RCC 7860 (cell line): ENCODE measurements at regions not wholly inside any gene's neighbourhood (a gene's known extent, or its start where the extent isn't known, plus 50 kb on each side); places are given as distances from the start of the nearest gene placed in this dataset.

Source experiments
- DNase-seq: peaks from one replicate; pipeline ENCODE4 v3.0.0-alpha.2; 2015; ENCODE audit warnings: low spot score
- FAIRE-seq: peaks from 2 replicates; lab custom pipeline; 2012; peaks lifted over from hg19 to GRCh38; lab: Jason Lieb, UNC

GRCh38 chr6:157755746-157756411 is 67.2 kb upstream of the SNX9 start:
- DNase-seq, result no peak
- no peak for FAIRE-seq

GRCh38 chr6:157756708-157757429 is 66.2 kb upstream of the SNX9 start:
- FAIRE-seq (peak; percentile 10), DNase-seq (peak; percentile 65)

DNA sequence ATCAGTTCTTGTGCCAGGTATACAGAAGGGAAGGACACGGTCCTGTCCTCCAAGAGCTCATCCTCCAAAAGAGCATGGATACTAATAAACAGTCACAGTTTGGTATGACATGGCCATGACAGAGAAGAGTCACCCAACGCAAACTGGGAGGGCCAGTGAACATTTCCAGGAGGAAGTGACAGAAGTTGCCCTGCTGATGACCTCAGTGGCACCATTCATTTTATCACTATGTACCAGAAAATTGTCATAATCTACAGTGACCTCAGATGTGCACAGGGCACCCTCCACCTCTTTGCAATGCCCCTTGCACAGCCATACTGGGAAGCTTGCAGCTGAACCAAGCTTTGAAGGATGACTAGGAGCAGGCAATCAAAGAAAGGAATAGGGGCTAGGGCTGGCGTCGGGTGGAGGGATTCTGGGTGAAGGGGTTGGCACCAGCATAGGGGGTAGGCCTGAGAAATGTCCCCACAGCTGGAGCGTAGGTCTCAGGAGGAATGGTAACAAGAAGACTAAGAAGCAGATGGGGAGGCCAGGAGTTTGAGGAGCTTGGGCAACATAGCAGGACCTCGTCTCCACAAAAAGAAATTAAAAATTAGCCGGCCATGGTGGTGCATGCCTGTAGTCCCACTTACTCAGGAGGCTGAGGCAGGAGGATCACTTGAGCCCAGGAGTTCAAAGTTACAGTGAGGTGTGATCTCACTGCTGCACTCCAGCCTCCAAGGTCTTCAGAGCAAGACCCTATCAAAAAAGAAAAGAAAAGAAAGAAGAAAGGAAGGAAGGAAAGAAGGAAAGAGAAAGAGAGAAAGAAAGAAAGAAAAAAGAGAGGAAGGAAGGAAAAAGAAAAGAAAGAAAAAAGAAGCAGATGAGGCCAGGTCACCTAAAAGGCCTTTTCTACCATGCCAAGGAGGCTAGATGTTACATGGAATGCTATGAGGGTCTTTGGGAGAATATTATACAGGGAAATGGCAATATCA is 65.3 kb upstream of the SNX9 start:
- DNase-seq, result no peak
- no peak for FAIRE-seq

DNA sequence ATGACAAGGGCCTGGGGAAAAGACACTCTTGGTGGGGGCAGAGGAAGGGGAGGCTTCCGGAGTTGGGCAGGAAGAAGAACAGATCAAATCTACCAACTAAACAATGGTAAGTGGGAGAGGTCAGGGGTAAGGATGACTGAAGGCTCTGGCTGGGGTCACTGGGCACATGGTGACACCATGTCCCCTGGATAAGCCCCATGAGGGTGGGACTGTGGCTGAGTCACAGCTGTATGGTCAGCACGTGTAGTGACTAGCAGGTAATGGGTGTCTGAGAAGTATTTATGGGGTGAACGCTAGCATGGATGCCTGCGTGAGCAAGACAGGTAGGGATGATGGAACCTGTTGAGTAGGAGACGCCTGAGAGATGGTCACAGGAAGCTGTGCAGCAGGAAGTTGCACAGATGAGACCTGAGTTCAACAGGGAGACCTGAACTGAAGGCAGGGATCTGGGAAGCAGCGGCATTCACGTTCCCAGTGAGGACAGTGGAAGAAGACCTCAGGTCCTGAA is 64.5 kb upstream of the SNX9 start:
- FAIRE-seq, result no peak

DNA sequence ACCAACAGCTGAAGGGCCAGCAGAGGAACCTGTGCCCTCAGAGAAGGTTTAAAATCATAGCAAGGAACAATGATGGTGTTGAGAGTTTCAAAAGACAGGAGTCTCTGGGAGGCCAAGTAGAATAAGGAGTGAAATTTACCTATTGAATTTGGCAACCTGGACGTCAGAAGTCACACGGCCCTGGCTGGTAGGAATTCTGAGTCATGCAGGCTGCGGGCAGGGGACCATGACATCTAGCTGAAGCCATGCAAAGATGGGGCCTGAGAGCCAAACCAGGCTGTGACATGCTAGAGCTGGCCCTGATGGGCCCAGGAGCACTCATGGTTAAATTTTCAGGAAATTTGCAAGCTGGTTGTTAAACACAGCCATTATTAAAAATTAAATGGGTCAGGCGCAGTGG is 64.0 kb upstream of the SNX9 start:
- FAIRE-seq, result peak; percentile 53
- peak; percentile 43 for DNase-seq

More for the DNA sequence above, 64.5 kb upstream of the SNX9 start:
- no peak for DNase-seq

GRCh38 chr6:157760137-157760536 is 62.9 kb upstream of the SNX9 start:
- DNase-seq (no peak), FAIRE-seq (no peak)

GRCh38 chr6:157760589-157761330 is 62.3 kb upstream of the SNX9 start:
- FAIRE-seq (peak; percentile 46), DNase-seq (peak; percentile 71)

DNA sequence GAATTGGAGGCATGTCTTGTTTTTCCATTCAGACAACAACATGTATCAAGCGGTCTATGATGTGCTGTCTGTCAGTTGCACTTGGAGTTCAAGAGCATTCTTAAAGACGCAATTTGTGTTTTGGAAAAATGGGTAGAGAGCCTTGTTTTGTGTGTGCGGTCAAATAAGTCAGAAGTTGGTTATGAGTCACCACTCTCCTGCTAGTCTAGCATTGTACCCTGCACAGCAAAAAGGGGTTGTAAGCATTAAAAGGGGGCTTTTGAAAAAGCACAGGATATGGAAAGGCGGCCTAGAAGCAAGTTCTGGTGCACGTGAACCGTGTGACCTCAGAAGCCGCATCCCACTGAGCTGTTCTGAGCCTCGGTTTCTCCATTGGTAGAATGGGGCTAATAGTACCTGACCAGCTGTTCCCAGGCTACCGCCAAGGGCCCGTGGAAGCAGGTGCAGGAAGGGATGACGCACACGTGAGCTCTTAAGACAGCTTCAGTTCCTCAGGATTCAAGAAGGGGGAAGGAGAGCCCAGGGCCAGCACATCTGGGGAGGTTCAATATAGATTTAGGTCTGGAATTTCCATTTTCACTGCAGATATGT is 61.6 kb upstream of the SNX9 start:
- FAIRE-seq, result no peak

GRCh38 chr6:157761926-157762325 is 61.1 kb upstream of the SNX9 start:
- FAIRE-seq, result no peak

More for the DNA sequence above, 61.6 kb upstream of the SNX9 start:
- DNase-seq, result peak; percentile 48

GRCh38 chr6:157762636-157763035 is 60.4 kb upstream of the SNX9 start:
- FAIRE-seq, result no peak
- no peak for DNase-seq

More at GRCh38 chr6:157761926-157762325, 61.1 kb upstream of the SNX9 start:
- DNase-seq, result no peak

GRCh38 chr6:157763129-157763903 is 59.7 kb upstream of the SNX9 start:
- DNase-seq (peak; percentile 76), FAIRE-seq (peak; percentile 61)

DNA sequence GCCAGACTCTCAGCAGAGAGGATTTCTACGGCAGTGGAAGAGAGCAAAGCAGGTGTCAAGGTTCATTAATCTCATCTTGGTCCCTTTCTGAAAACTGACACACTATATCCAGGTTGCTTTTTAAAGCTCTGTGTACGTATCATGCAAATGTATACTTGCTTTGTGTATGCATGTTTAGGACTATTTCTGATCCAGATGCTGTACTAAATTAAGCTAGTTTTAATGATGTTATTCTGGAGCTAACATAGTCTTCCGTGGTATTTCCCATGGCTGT is 59.2 kb upstream of the SNX9 start:
- DNase-seq (no peak), FAIRE-seq (no peak)

GRCh38 chr6:157764178-157765068 is 58.6 kb upstream of the SNX9 start:
- FAIRE-seq, result peak; percentile 95
- DNase-seq, result peak; percentile 99

- DNase-seq (no peak), FAIRE-seq (no peak)
Measured at GRCh38 chr6:157766901-157767774, 55.9 kb upstream of the SNX9 start.

GRCh38 chr6:157767775-157768156 is 55.3 kb upstream of the SNX9 start:
- DNase-seq, result no peak
- FAIRE-seq, result no peak

DNA sequence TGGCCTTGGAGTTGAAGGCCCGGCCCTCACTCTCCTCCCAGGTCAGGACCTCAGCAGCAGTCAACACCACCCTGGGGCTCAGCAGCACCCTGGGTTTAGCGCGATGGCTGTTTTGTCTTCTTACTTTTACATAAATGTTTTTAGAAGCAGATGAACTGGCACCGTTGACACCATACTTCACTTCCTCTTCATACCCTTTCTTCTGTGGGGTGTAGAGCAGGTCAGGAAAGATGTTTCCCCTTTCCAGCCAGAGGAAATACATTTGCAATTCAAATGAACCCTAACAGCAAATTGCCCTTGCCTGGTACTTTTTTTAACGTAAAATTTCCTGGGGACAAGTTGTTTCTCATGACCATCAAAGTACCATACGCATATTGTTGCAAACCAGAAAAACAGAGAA is 54.7 kb upstream of the SNX9 start:
- FAIRE-seq (no peak), DNase-seq (no peak)

GRCh38 chr6:157768863-157769551 is 54.0 kb upstream of the SNX9 start:
- no peak for FAIRE-seq
- DNase-seq, result no peak
